NB4 (cell line): ENCODE measurements at regions not wholly inside any gene's neighbourhood (a gene's known extent, or its start where the extent isn't known, plus 50 kb on each side); places are given as distances from the start of the nearest gene placed in this dataset.

ENCODE experiments used
- MYC ChIP-seq: IDR thresholded peaks from 2 replicates; pipeline ENCODE4 v1.6.1; 2011; ENCODE audit warnings: low read depth, low read length
- POLR2A ChIP-seq: IDR thresholded peaks from 2 replicates; pipeline ENCODE4 v1.6.1; 2011; ENCODE audit warnings: mild to moderate bottlenecking; ENCODE audit not compliant: insufficient read length; ENCODE audit errors: extremely low read depth
- TF ChIP-seq, protein P1 (sequence below): IDR thresholded peaks from one replicate; pipeline ENCODE4 v1.5.1; 2012; ENCODE audit warnings: low read depth, low read length
- TF ChIP-seq, protein P2 (sequence below): IDR thresholded peaks from 2 replicates; pipeline ENCODE4 v1.6.1; 2011; ENCODE audit warnings: low read depth, low read length

DNA sequence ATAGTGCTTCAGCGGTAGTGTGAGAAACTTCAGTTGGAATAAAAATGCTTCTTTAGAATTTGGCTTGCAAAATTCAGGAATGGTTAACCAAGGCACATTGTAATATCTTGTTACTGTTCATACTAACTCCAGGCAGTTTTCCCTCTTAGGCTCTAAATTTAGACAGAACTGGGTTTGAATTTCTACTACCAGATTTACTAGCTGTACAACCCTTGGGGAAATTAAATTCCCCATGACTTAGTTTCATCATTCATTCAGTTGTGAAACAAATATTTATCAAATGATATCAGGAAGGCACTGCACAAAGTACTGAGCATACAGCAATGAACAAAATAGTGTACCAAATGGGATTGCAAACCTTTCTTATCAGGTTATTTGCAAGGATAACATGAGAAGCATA lies 135.0 kb upstream of the IL15 start:
- TF ChIP-seq, protein P1, sequence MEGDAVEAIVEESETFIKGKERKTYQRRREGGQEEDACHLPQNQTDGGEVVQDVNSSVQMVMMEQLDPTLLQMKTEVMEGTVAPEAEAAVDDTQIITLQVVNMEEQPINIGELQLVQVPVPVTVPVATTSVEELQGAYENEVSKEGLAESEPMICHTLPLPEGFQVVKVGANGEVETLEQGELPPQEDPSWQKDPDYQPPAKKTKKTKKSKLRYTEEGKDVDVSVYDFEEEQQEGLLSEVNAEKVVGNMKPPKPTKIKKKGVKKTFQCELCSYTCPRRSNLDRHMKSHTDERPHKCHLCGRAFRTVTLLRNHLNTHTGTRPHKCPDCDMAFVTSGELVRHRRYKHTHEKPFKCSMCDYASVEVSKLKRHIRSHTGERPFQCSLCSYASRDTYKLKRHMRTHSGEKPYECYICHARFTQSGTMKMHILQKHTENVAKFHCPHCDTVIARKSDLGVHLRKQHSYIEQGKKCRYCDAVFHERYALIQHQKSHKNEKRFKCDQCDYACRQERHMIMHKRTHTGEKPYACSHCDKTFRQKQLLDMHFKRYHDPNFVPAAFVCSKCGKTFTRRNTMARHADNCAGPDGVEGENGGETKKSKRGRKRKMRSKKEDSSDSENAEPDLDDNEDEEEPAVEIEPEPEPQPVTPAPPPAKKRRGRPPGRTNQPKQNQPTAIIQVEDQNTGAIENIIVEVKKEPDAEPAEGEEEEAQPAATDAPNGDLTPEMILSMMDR: no peak
- TF ChIP-seq POLR2A: no peak
- TF ChIP-seq, protein P2, sequence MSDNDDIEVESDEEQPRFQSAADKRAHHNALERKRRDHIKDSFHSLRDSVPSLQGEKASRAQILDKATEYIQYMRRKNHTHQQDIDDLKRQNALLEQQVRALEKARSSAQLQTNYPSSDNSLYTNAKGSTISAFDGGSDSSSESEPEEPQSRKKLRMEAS: no peak
- no peak for TF ChIP-seq MYC
